Sigmoid colon (tissue), 6 donors: ENCODE measurements at regions not wholly inside any gene's neighbourhood (a gene's known extent, or its start where the extent isn't known, plus 50 kb on each side); places are given as distances from the start of the nearest gene placed in this dataset.

Experiments used
- DNase-seq: peaks from one replicate; pipeline ENCODE4 v3.0.0-alpha.2; 2019
- H3K27ac ChIP-seq, 4 donors: fragments of 200-600 bp; sonication (generic); one replicate each; pipeline ENCODE4 v1.5.1; 2016 to 2019; ENCODE audit warnings: mild to moderate bottlenecking in 1 of 4
- H3K27me3 ChIP-seq, 3 donors: fragments of 200-600 bp; sonication (generic); one replicate each; pipeline ENCODE4 v1.5.1; 2019; ENCODE audit warnings: mild to moderate bottlenecking in 1 of 3
- H3K36me3 ChIP-seq, 4 donors: fragments of 200-600 bp; sonication (generic); one replicate each; pipeline ENCODE4 v1.5.1; 2016 to 2019
- H3K4me1 ChIP-seq, 4 donors: fragments of 200-600 bp; sonication (generic); one replicate each; pipeline ENCODE4 v1.5.1; 2017 to 2019
- H3K4me3 ChIP-seq, 4 donors: fragments of 200-600 bp; sonication (generic); one replicate each; pipeline ENCODE4 v1.5.1; 2017 to 2019; ENCODE audit warnings: mild to moderate bottlenecking in 2 of 4, moderate library complexity in 1 of 4
- H3K9me3 ChIP-seq, 4 donors: fragments of 200-600 bp in 3 of 4; sonication (generic) in 3 of 4; one replicate each; pipeline versions ENCODE4 v1.5.1 to v1.6.1; 2013 to 2019
- EP300 ChIP-seq, 4 donors: sonication (generic); formaldehyde crosslinking; IDR thresholded peaks; one replicate each; pipeline ENCODE4 v1.6.1; 2017; ENCODE audit warnings: antibody characterized with exemption in 4 of 4
- POLR2A ChIP-seq, 2 donors: fragments of 450-650 bp; IDR thresholded peaks; one replicate each; pipeline ENCODE4 v1.6.1; 2016; ENCODE audit warnings: antibody characterized with exemption in 2 of 2, mild to moderate bottlenecking in 2 of 2, moderate library complexity in 2 of 2
- POLR2AphosphoS5 ChIP-seq, 4 donors: sonication (generic); formaldehyde crosslinking; IDR thresholded peaks; one replicate each; pipeline ENCODE4 v1.6.1; 2017; ENCODE audit warnings: antibody characterized with exemption in 4 of 4
- whole genome bisulfite sequencing, 2 donors: extraction: QIAGEN DNeasy Blood & Tissue Kit; methylation state at CpG; one replicate each; pipeline ENCODE4 v1.1.7; 2013; 5-methylcytosine and 5-hydroxymethylcytosine counted together
- intact Hi-C: fragments of 100-400 bp; cut with DNase I; formaldehyde crosslinking; loops from one replicate; pipeline ENCODE4 v1.15.1; 2023
- TF ChIP-seq, protein P1 (sequence below), 4 experiments: fragments of 450-650 bp in 3 of 4; fragments of 200-600 bp in 1 of 4; IDR thresholded peaks; one replicate each; pipeline ENCODE4 v1.5.1; 2016 to 2019; ENCODE audit warnings: antibody characterized with exemption in 4 of 4, mild to moderate bottlenecking in 3 of 4, moderate library complexity in 2 of 4
- donor health status: healthy with polysubstance abuse.
- donor health status: healthy.

DNA sequence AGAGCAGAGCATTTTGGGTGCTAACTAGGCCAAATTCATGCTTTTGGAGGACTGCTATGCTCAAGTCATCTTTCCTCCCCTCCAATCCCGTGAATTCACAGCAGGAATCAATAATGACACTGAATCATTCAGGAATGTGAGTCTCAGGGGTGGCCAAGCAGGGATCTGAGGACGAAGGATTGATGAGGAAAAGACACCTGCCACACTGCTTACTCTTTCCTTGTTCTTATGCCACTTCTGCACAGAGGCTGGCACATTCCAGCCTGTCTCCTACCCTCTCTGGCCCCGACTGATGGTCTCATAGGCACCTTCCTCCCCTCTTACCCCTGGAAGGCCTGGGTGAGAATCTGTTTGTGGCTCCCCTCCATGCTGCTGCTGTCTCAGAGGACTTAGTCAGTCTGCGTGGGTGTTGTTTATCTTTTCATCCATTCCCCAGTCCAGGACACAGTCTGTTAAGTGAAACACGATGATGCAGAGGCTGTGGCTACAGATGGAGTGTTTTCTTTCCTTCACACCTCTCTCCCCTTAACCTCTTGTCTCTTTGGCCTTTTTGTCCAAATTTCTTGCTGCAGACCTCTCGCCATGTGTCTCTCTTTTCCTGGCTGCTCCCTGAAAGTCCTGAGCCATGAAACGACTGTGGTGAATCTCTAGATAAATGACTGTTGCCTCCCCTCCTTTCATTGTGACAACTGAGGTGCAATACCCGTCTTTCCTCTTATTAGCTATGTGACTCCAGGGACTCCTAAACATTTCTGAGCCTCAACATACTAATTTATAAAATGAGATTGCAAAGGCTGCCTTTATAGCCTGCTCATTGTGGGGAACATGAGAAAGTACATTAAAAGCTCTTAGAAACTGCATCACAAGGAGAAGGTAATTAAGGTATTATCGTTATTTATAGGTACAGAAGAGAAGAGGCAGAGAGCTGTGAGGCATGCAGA is 86.9 kb downstream of the RDH14 start:
- H3K4me1 ChIP-seq = peaks cover 0 to 26% (median 21%) of the 10 kb centered on the region in 4 donors
- H3K27ac ChIP-seq = peak overlapping the region; percentile 30 to 68 (median 44)
- peak; percentile 79 for DNase-seq
- no peak for TF ChIP-seq POLR2A (IDR thresholded peaks at IDR 0.05)
- no peak for TF ChIP-seq EP300 (IDR thresholded peaks at IDR 0.05)
- peak in 2 of 4 donors; percentile 15 to 18 for TF ChIP-seq POLR2AphosphoS5 (IDR thresholded peaks at IDR 0.05)
- TF ChIP-seq, protein P1, sequence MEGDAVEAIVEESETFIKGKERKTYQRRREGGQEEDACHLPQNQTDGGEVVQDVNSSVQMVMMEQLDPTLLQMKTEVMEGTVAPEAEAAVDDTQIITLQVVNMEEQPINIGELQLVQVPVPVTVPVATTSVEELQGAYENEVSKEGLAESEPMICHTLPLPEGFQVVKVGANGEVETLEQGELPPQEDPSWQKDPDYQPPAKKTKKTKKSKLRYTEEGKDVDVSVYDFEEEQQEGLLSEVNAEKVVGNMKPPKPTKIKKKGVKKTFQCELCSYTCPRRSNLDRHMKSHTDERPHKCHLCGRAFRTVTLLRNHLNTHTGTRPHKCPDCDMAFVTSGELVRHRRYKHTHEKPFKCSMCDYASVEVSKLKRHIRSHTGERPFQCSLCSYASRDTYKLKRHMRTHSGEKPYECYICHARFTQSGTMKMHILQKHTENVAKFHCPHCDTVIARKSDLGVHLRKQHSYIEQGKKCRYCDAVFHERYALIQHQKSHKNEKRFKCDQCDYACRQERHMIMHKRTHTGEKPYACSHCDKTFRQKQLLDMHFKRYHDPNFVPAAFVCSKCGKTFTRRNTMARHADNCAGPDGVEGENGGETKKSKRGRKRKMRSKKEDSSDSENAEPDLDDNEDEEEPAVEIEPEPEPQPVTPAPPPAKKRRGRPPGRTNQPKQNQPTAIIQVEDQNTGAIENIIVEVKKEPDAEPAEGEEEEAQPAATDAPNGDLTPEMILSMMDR (IDR thresholded peaks at IDR 0.05) = no peak
- H3K27me3 ChIP-seq = no peaks in the 10 kb centered on the region
- intact Hi-C loops = no loop called here
- H3K9me3 ChIP-seq = no peaks in the 10 kb centered on the region
- H3K4me3 ChIP-seq = no peak overlapping the region
- 57 to 58% methylated on average over 9 of the region's 9 CpGs for WGBS, 2 donors
- H3K36me3 ChIP-seq = no peaks in the 10 kb centered on the region

DNA sequence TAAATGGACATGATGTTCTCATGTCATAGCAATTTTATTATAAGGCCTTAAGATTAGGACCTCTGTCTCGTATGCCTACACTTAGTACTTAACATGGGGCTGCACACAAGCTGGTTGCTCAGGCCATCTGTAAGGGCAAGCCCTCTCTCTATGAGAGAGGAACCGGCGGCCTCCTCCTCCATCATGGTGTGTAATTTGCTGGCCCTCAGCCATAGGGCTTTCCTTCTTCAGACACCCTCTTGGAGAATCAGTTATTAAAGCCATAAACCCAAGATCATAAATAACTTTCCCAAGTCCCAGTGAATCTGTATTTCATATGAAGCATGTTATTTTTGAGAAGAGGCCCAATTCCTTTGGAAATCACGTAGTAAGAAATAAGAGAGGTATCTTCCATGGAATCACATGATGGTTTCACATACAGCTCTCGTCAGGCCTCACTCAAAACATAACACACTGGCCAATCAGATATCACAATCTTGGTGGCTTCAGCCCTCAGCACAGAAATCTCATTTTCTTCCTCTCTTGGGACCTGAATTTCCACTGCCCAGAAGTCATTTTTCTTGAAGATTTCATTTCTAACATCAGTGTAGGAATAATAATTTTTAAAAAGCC is 92.6 kb downstream of the RDH14 start:
- DNase-seq = no peak

DNA sequence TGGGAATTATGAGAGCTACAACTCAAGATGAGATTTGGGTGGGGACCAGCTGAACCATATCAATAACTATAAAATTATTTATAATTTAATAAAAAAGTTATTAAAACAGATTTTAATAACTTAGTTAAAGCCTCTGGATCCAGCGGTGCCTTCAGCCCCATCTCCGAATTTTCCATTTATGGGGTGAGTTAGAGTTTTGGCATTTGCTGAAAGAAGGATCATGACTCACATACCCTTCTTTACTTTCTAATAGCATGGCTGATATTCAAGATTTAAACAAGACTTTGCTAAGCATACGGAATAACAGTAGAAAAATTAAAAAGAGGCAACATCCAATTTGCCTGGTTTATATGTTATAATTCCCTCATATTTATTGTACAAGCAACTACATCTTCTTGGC is 94.5 kb downstream of the RDH14 start:
- no peaks in the 10 kb centered on the region for H3K27me3 ChIP-seq
- H3K36me3 ChIP-seq = no peaks in the 10 kb centered on the region
- no peaks in the 10 kb centered on the region for H3K9me3 ChIP-seq
- intact Hi-C loops = no loop called here
- no peak overlapping the region for H3K27ac ChIP-seq
- 83 to 93% methylated on average over 3 of the region's 3 CpGs for WGBS, 2 donors
- H3K4me3 ChIP-seq = no peak overlapping the region
- no peak for TF ChIP-seq EP300 (IDR thresholded peaks at IDR 0.05)
- TF ChIP-seq, protein P1 (IDR thresholded peaks at IDR 0.05) = no peak
- TF ChIP-seq POLR2AphosphoS5 (IDR thresholded peaks at IDR 0.05) = no peak
- no peak for TF ChIP-seq POLR2A (IDR thresholded peaks at IDR 0.05)
- DNase-seq = no peak
- H3K4me1 ChIP-seq = no peaks in the 10 kb centered on the region

More for the DNA sequence above, 92.6 kb downstream of the RDH14 start:
- WGBS, 2 donors = 84 to 87% methylated on average over 5 of the region's 5 CpGs
- TF ChIP-seq POLR2AphosphoS5 (IDR thresholded peaks at IDR 0.05) (no peak), POLR2A (IDR thresholded peaks at IDR 0.05) (no peak), EP300 (IDR thresholded peaks at IDR 0.05) (no peak)
- TF ChIP-seq, protein P1 (IDR thresholded peaks at IDR 0.05) = no peak
- H3K9me3 ChIP-seq = no peaks in the 10 kb centered on the region
- no peaks in the 10 kb centered on the region for H3K36me3 ChIP-seq
- H3K4me3 ChIP-seq = no peak overlapping the region
- intact Hi-C loops = no loop called here
- H3K4me1 ChIP-seq = peaks cover 0 to 1% (median under 1%) of the 10 kb centered on the region in 4 donors
- H3K27me3 ChIP-seq = no peaks in the 10 kb centered on the region
- H3K27ac ChIP-seq = peak overlapping the region in 1 of 4 donors; percentile 33

DNA sequence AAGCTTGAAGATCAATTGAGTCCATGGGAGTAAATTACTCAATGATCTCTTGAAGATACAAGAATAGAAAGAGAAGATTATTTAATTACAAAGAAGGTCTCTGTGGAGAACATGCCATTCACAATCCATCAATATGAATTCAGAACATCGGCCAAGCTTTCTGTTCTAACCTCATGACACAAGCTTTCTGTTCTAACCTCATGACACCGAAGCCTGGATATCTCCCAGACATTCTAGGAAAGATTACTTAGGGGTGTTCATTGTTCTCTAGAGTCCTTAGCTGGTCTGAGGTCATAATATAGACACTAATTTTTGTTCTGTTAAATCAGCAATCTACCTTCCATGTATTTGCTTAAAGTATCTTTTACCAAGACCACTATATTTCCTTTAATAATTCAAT is 95.5 kb downstream of the RDH14 start:
- no peaks in the 10 kb centered on the region for H3K4me1 ChIP-seq
- intact Hi-C loops = no loop called here
- WGBS, 2 donors = 85 to 89% methylated on average over 2 of the region's 2 CpGs

More for the DNA sequence above, 95.5 kb downstream of the RDH14 start:
- H3K9me3 ChIP-seq = no peaks in the 10 kb centered on the region
- TF ChIP-seq, protein P1 (IDR thresholded peaks at IDR 0.05) = no peak
- TF ChIP-seq POLR2AphosphoS5 (IDR thresholded peaks at IDR 0.05) (no peak), EP300 (IDR thresholded peaks at IDR 0.05) (no peak), POLR2A (IDR thresholded peaks at IDR 0.05) (no peak)
- no peak for DNase-seq
- H3K36me3 ChIP-seq = no peaks in the 10 kb centered on the region
- H3K27ac ChIP-seq = no peak overlapping the region
- no peaks in the 10 kb centered on the region for H3K27me3 ChIP-seq
- no peak overlapping the region for H3K4me3 ChIP-seq
